ENCODE measurements at regions not wholly inside any gene's neighbourhood (a gene's known extent, or its start where the extent isn't known, plus 50 kb on each side); places are given as distances from the start of the nearest gene placed in this dataset.
"Not testable (repeated sequence)": the region's sequence is repeated elsewhere in the genome, so short reads cannot be mapped to it uniquely, and the experiment has no call there.

DNA sequence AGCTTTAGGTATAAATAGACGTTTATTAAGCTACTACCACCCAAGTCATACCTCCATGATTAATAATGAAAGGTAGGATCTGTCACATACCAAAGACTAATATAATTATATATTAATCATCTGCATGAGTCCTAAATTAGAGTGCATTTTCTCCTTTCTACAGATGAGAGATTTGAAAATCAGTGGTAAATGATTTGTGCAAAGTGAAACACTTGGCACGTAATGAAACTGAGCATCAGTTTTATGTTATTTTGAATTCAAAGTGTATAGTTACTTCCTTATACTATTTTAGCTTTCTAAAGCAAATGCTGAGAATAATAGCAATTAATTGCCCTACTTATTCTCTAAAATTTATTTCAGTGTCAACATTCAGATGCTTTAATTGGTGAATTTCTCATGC lies 615.3 kb downstream of the TRIB2 start:
- Histone ChIP-seq H3K9me3 (no peaks in the 10 kb centered on the region), H3K27me3 (ENCODE audit: low read depth) (no peaks in the 10 kb centered on the region), H3K27ac (no peak overlapping the region), H3K36me3 (no peaks in the 10 kb centered on the region), H3K4me3 (no peak overlapping the region), H3K4me1 (no peaks in the 10 kb centered on the region)
- intact Hi-C loops (cut with DNase I): no loop called here
- DNase-seq (no peak), ATAC-seq (no peak)
- TF ChIP-seq, protein P1, sequence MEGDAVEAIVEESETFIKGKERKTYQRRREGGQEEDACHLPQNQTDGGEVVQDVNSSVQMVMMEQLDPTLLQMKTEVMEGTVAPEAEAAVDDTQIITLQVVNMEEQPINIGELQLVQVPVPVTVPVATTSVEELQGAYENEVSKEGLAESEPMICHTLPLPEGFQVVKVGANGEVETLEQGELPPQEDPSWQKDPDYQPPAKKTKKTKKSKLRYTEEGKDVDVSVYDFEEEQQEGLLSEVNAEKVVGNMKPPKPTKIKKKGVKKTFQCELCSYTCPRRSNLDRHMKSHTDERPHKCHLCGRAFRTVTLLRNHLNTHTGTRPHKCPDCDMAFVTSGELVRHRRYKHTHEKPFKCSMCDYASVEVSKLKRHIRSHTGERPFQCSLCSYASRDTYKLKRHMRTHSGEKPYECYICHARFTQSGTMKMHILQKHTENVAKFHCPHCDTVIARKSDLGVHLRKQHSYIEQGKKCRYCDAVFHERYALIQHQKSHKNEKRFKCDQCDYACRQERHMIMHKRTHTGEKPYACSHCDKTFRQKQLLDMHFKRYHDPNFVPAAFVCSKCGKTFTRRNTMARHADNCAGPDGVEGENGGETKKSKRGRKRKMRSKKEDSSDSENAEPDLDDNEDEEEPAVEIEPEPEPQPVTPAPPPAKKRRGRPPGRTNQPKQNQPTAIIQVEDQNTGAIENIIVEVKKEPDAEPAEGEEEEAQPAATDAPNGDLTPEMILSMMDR (IDR thresholded peaks at IDR 0.05): no peak

DNA sequence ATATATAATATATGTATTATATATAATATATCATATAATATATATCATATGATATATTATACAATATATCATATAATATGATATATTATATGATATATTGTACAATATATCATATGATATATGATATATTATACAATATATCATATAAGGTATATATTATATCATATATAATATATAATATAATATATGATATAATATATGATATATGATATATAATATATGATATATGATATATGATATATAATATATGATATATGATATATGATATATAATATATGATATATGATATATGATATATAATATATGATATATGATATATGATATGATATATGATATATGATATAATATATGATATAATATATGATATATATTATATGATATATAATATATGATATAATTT lies 617.3 kb downstream of the TRIB2 start:
- not testable (repeated sequence) for H3K4me3 ChIP-seq

GRCh38 chr2:13334545-13334944 lies 617.8 kb downstream of the TRIB2 start:
- ATAC-seq (no peak), DNase-seq (no peak)
- intact Hi-C loops (cut with DNase I): no loop called here
- Histone ChIP-seq H3K9me3 (no peaks in the 10 kb centered on the region), H3K27me3 (ENCODE audit: low read depth) (no peaks in the 10 kb centered on the region), H3K36me3 (no peaks in the 10 kb centered on the region), H3K4me1 (no peaks in the 10 kb centered on the region), H3K27ac (no peak overlapping the region), H3K4me3 (no peak overlapping the region)
- TF ChIP-seq, protein P1 (IDR thresholded peaks at IDR 0.05): no peak

More for the DNA sequence above, 617.3 kb downstream of the TRIB2 start:
- H3K4me1 ChIP-seq; intact Hi-C loops (cut with DNase I); DNase-seq; H3K9me3 ChIP-seq; H3K27me3 ChIP-seq (ENCODE audit: low read depth); ATAC-seq; H3K27ac ChIP-seq; H3K36me3 ChIP-seq: not testable (repeated sequence)

DNA sequence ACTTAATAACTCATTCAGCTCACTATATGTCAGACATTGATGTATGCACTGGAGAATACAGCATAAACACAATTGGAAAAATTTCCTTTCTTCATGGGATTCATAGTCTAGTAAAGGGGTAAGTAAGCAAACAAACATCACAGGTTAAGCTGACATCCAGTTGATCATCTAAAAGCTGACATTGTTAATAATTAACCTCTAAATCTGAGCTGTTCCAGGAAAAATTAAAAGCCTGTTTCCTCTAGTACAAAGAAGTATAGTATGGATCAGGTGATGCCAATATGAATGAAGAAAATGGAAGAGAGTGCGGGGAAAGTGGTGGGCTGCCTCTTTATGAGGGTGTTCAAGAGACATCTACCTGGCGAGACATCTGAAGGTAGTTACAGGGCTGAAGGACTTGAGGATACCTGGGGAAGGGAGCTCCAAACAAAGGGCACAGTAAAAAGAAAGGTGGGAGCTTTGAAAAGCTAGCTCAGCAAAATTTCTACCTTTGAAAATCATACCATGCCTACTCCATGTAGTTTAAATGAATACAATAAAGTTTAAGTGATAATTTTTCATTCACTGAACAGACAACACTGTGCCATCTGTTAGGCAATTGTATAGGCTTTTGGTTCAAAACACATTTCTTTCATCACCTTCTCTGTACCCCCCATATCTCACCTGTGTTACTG lies 619.3 kb downstream of the TRIB2 start:
- H3K36me3 ChIP-seq: no peaks in the 10 kb centered on the region
- no peak for ATAC-seq
- no peaks in the 10 kb centered on the region for H3K27me3 ChIP-seq (ENCODE audit: low read depth)
- no peaks in the 10 kb centered on the region for H3K9me3 ChIP-seq
- H3K4me1 ChIP-seq: no peaks in the 10 kb centered on the region
- H3K27ac ChIP-seq: no peak overlapping the region
- DNase-seq: no peak
- H3K4me3 ChIP-seq: no peak overlapping the region
- intact Hi-C loops (cut with DNase I): no loop called here
- TF ChIP-seq, protein P1 (IDR thresholded peaks at IDR 0.05): no peak

DNA sequence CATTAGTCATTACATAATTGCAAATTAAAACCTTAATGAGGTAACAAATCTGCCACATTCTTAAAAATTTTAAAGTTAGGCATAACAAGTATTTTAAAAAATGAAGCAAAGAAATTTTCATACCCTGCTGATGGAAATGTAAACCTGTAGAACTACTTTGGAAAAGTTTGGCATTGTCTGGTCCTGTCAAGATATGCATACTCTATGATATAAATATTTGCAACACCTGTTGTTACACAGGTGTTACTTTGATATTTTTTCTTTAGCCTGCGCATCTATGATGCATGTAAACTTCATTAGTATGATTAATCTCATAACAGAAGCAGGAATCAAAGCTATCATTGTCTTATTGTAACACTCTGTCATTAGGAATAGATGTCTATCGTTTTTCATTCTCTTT lies 634.3 kb downstream of the TRIB2 start:
- no peaks in the 10 kb centered on the region for H3K27me3 ChIP-seq (ENCODE audit: low read depth)
- intact Hi-C loops (cut with DNase I): no loop called here
- no peak for ATAC-seq

GRCh38 chr2:13353083-13353482 lies 636.3 kb downstream of the TRIB2 start:
- Histone ChIP-seq H3K9me3 (no peaks in the 10 kb centered on the region), H3K36me3 (no peaks in the 10 kb centered on the region), H3K27me3 (ENCODE audit: low read depth) (no peaks in the 10 kb centered on the region), H3K4me1 (no peaks in the 10 kb centered on the region), H3K4me3 (no peak overlapping the region), H3K27ac (no peak overlapping the region)
- ATAC-seq: no peak
- TF ChIP-seq, protein P1 (IDR thresholded peaks at IDR 0.05): no peak
- intact Hi-C loops (cut with DNase I): no loop called here
- no peak for DNase-seq

More for the DNA sequence above, 634.3 kb downstream of the TRIB2 start:
- DNase-seq: no peak
- H3K4me3 ChIP-seq: no peak overlapping the region
- no peaks in the 10 kb centered on the region for H3K9me3 ChIP-seq
- TF ChIP-seq, protein P1 (IDR thresholded peaks at IDR 0.05): no peak
- no peak overlapping the region for H3K27ac ChIP-seq
- no peaks in the 10 kb centered on the region for H3K36me3 ChIP-seq
- H3K4me1 ChIP-seq: no peaks in the 10 kb centered on the region

Measured in lower lobe of right lung (tissue), 2 donors.